ENCODE measurements at regions not wholly inside any gene's neighbourhood (a gene's known extent, or its start where the extent isn't known, plus 50 kb on each side); places are given as distances from the start of the nearest gene placed in this dataset.

- TF ChIP-seq ETS1 (IDR thresholded peaks at IDR 0.05), result no peak
- TF ChIP-seq STAT1 (IDR thresholded peaks at IDR 0.05; ENCODE audit: unreplicated experiment), result no peak
- TF ChIP-seq ZNF114 (CRISPR knock-in tag; IDR thresholded peaks at IDR 0.05), result no peak
- no peak for TF ChIP-seq CREB1 (CRISPR knock-in tag; IDR thresholded peaks at IDR 0.05; ENCODE audit: low read depth)
Measured at GRCh38 chr13:29933401-29933800, 83.0 kb upstream of the UBL3 start (continued).

GRCh38 chr13:29931696-29932095 lies 81.3 kb upstream of the UBL3 start:
- Histone ChIP-seq H3K4me2 (no peak overlapping the region), H3K4me3 (no peak overlapping the region), H3K27ac (ENCODE audit: low read depth) (no peak overlapping the region), H3K79me2 (replicated peaks; ENCODE audit: insufficient read depth) (no peaks in the 10 kb centered on the region), H3F3A (replicated peaks; ENCODE audit: low read depth) (no peaks in the 10 kb centered on the region), H3K36me3 (ENCODE audit: insufficient read depth) (no peaks in the 10 kb centered on the region; the same call in 1 of the 2 replicates), H2AFZ (no peak overlapping the region), H3K9me2 (ENCODE audit: insufficient read depth) (peaks cover 13% of the 10 kb centered on the region; the same call in 1 of the 2 replicates), H4K20me1 (replicated peaks; ENCODE audit: insufficient read depth) (no peaks in the 10 kb centered on the region), H3K4me1 (ENCODE audit: insufficient read depth) (peaks cover 13% of the 10 kb centered on the region; the same call in 1 of the 2 replicates), H3K27me3 (ENCODE audit: insufficient read depth) (no peaks in the 10 kb centered on the region)
- no peak for TF ChIP-seq ZNF462 (CRISPR knock-in tag; IDR thresholded peaks at IDR 0.05)
- TF ChIP-seq ZNF331 (CRISPR knock-in tag; IDR thresholded peaks at IDR 0.05; ENCODE audit: low read depth), result no peak
- TF ChIP-seq ETS1 (IDR thresholded peaks at IDR 0.05), result no peak
- no peak for TF ChIP-seq CREB1 (CRISPR knock-in tag; IDR thresholded peaks at IDR 0.05; ENCODE audit: low read depth)
- no peak for TF ChIP-seq EZH2 (IDR thresholded peaks at IDR 0.05; ENCODE audit: low read depth, unreplicated experiment)
- ATAC-seq (no peak), DNase-seq (ENCODE audit: low spot score) (no peak)
- no peaks in the 10 kb centered on the region for H3K27me3 Mint-ChIP-seq (ENCODE audit: insufficient read depth, low read depth, poor library complexity)
- no peak overlapping the region for H3K27ac Mint-ChIP-seq
- H3K36me3 Mint-ChIP-seq (ENCODE audit: low read depth), result no peaks in the 10 kb centered on the region
- peaks cover 5% of the 10 kb centered on the region for H3K9me3 Mint-ChIP-seq
- H3K4me1 Mint-ChIP-seq, result peaks cover 18% of the 10 kb centered on the region
- no peak overlapping the region for H3K4me3 Mint-ChIP-seq

Data from GM23338 (cell line).